ENCODE measurements at regions not wholly inside any gene's neighbourhood (a gene's known extent, or its start where the extent isn't known, plus 50 kb on each side); places are given as distances from the start of the nearest gene placed in this dataset.

DNA sequence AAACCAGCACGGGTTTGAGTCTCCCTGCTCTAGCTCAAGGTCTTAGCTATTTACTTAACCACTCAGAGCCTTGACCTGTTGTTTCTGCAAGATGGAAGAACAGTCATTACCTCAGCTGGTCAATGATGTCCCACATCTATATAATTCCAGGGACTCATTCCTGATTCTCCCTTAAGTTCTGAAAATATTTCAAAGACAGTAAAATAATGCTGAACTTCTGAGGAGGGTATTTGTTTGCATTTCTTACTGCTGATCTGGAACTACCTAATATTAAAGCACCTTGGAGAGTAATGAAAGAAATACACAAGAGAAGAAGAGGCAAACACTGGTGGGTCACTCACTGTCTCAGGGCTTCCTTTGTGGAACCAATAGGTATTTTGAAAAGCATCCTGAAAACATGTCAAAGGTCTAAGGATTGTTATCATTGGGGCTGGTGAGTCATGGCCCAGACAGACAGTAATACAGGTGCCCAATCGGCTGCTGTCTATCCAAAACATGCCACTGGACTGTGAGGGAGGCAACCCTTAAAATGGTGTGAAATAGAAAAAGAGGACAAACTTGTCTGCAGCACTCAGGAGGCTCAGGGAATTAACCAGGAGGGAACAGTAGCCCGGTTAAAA lies 88.7 kb upstream of the EGLN3 start:
- TF ChIP-seq TEAD1 (CRISPR knock-in tag; IDR thresholded peaks at IDR 0.05) (no peak), OVOL2 (CRISPR knock-in tag; IDR thresholded peaks at IDR 0.05; ENCODE audit: borderline replicate concordance) (no peak), ATF6 (CRISPR knock-in tag; IDR thresholded peaks at IDR 0.05) (no peak), ZNF232 (CRISPR knock-in tag; IDR thresholded peaks at IDR 0.05) (no peak), KAT7 (CRISPR knock-in tag; IDR thresholded peaks at IDR 0.05; ENCODE audit: borderline replicate concordance) (no peak), SMAD4 (CRISPR knock-in tag; IDR thresholded peaks at IDR 0.05) (no peak), ZNF396 (CRISPR knock-in tag; IDR thresholded peaks at IDR 0.05; ENCODE audit: borderline replicate concordance) (no peak), ZNF121 (CRISPR knock-in tag; IDR thresholded peaks at IDR 0.05) (no peak), ZNF532 (CRISPR knock-in tag; IDR thresholded peaks at IDR 0.05; ENCODE audit: borderline replicate concordance) (no peak), STAT6 (CRISPR knock-in tag; conservative IDR thresholded peaks at IDR 0.05; ENCODE audit: low read depth) (no peak), ZNF425 (CRISPR knock-in tag; conservative IDR thresholded peaks at IDR 0.05) (no peak), ZNF263 (CRISPR knock-in tag; IDR thresholded peaks at IDR 0.05; ENCODE audit: low read depth) (no peak), ATF3 (CRISPR knock-in tag; conservative IDR thresholded peaks at IDR 0.05) (no peak), NR1H2 (CRISPR knock-in tag; IDR thresholded peaks at IDR 0.05) (no peak), CREM (CRISPR knock-in tag; IDR thresholded peaks at IDR 0.05) (no peak), NFATC4 (CRISPR knock-in tag; IDR thresholded peaks at IDR 0.05) (no peak), NFYB (CRISPR knock-in tag; conservative IDR thresholded peaks at IDR 0.05; ENCODE audit: low read depth) (no peak), ZNF317 (CRISPR knock-in tag; IDR thresholded peaks at IDR 0.05; ENCODE audit: borderline replicate concordance, low read depth) (no peak), RELA (CRISPR knock-in tag; IDR thresholded peaks at IDR 0.05; ENCODE audit: borderline replicate concordance) (no peak)
- TF ChIP-seq, protein P1, sequence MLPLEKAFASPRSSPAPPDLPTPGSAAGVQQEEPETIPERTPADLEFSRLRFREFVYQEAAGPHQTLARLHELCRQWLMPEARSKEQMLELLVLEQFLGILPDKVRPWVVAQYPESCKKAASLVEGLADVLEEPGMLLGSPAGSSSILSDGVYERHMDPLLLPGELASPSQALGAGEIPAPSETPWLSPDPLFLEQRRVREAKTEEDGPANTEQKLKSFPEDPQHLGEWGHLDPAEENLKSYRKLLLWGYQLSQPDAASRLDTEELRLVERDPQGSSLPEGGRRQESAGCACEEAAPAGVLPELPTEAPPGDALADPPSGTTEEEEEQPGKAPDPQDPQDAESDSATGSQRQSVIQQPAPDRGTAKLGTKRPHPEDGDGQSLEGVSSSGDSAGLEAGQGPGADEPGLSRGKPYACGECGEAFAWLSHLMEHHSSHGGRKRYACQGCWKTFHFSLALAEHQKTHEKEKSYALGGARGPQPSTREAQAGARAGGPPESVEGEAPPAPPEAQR (CRISPR knock-in tag; IDR thresholded peaks at IDR 0.05): no peak
- no peak overlapping the region for H3K4me3 Mint-ChIP-seq
- H3K27me3 Mint-ChIP-seq (ENCODE audit: low read depth): no peaks in the 10 kb centered on the region; the same call in 1 of the 2 replicates
- H3K27ac Mint-ChIP-seq: no peak overlapping the region
- no peak for DNase-seq (ENCODE audit: low spot score)
- ATAC-seq: no peak
- POLR2A ChIA-PET: no interaction called here
- CTCF ChIA-PET: interaction anchor here (1.1 kb wide), 1 partner anchor 190 kb away, joined by 3 read pairs; no protein-coding TSS in a partner anchor
- no peaks in the 10 kb centered on the region for H3K36me3 Mint-ChIP-seq
- H3K9me3 Mint-ChIP-seq: peaks cover 3% of the 10 kb centered on the region; the same call in 1 of the 2 replicates
- peaks cover 10% of the 10 kb centered on the region for H3K4me1 Mint-ChIP-seq
